Endothelial cell of umbilical vein (primary cell): ENCODE measurements at regions not wholly inside any gene's neighbourhood (a gene's known extent, or its start where the extent isn't known, plus 50 kb on each side); places are given as distances from the start of the nearest gene placed in this dataset.

ENCODE experiments used
- BruUV-seq: library from RNA; stranded (reverse); fragments of 400-500 nt; replicated peaks from 2 replicates; lab custom pipeline; 2021; lab: Mats Ljungman, UMichigan
- CTCF ChIA-PET: fragments of 300-600, 350-600 bp; sonication (Branson Sonifier 250); formaldehyde crosslinking; loops from one replicate; lab custom pipeline; 2021; ENCODE audit warnings: antibody characterized with exemption, inconsistent platforms; lab: Charles Lee
- POLR2A ChIA-PET: fragments of 300-600, 350-600 bp; sonication (Branson Sonifier 250); formaldehyde crosslinking; loops from one replicate; lab custom pipeline; 2021; ENCODE audit warnings: antibody characterized with exemption, inconsistent platforms; lab: Charles Lee
- DNase-seq: peaks from one replicate; pipeline ENCODE4 v3.0.0-alpha.2; 2011; ENCODE audit warnings: low read depth, low spot score
- FAIRE-seq: peaks from 2 replicates; lab custom pipeline; 2011; peaks lifted over from hg19 to GRCh38; lab: Jason Lieb, UNC
- H2AFZ ChIP-seq: 2 replicates; pipeline ENCODE4 v1.6.0; 2012; ENCODE audit warnings: low read depth, low read length, control low read depth, inconsistent platforms
- H3K27ac ChIP-seq: 2 replicates; pipeline ENCODE4 v1.5.1; 2011; ENCODE audit warnings: low read depth, mild to moderate bottlenecking, control low read depth, low read length, moderate library complexity; ENCODE audit not compliant: insufficient read depth
- H3K27me3 ChIP-seq, 2 experiments: 2 replicates each; pipeline versions ENCODE4 v1.6.0 to v1.6.1; 2011; ENCODE audit warnings: low read length in 2 of 2, mixed read lengths in 1 of 2; ENCODE audit not compliant: control insufficient read depth in 2 of 2, insufficient read depth in 2 of 2
- H3K36me3 ChIP-seq, 2 experiments: 2 replicates in 1 of 2; 3 replicates in 1 of 2; pipeline ENCODE4 v1.5.1; 2011; ENCODE audit warnings: low read length in 2 of 2, mild to moderate bottlenecking in 1 of 2, moderate library complexity in 1 of 2; ENCODE audit not compliant: control insufficient read depth in 2 of 2, insufficient read depth in 2 of 2; ENCODE audit errors: extremely low read depth in 1 of 2
- H3K4me1 ChIP-seq: 3 replicates; pipeline ENCODE4 v1.5.1; 2011; ENCODE audit warnings: mild to moderate bottlenecking, low read length; ENCODE audit not compliant: control insufficient read depth, insufficient read depth; ENCODE audit errors: extremely low read depth
- H3K4me2 ChIP-seq: 2 replicates; pipeline ENCODE4 v1.6.1; 2011; ENCODE audit warnings: low read length, control low read depth, mixed read lengths; ENCODE audit not compliant: insufficient read depth
- H3K4me3 ChIP-seq, 3 experiments: fragments of 200-600 bp in 1 of 3; sonication (generic), shearing (Covaris generic) in 1 of 3; replicated peaks in 1 of 3; 2 replicates each; pipeline ENCODE4 v1.5.1; 2011 to 2016; ENCODE audit warnings: control low read depth in 3 of 3, low read length in 3 of 3, mild to moderate bottlenecking in 2 of 3, inconsistent platforms in 1 of 3, low read depth in 1 of 3, moderate library complexity in 1 of 3; ENCODE audit not compliant: insufficient read depth in 1 of 3
- H3K79me2 ChIP-seq: 2 replicates; pipeline ENCODE4 v1.6.0; 2012; ENCODE audit warnings: low read length, inconsistent platforms; ENCODE audit not compliant: control insufficient read depth, insufficient read depth
- H3K9ac ChIP-seq: replicated peaks from 2 replicates; pipeline ENCODE3; 2011; ENCODE audit warnings: low read length, control low read depth; ENCODE audit not compliant: insufficient read depth; ENCODE audit errors: extremely low read depth
- H3K9me1 ChIP-seq: replicated peaks from 3 replicates; pipeline ENCODE4 v1.6.0; 2011; ENCODE audit warnings: mild to moderate bottlenecking, low read length; ENCODE audit not compliant: control insufficient read depth, insufficient read depth; ENCODE audit errors: extremely low read depth
- H3K9me3 ChIP-seq: replicated peaks from 2 replicates; pipeline ENCODE4 v1.5.1; 2012; ENCODE audit warnings: low read length, inconsistent platforms; ENCODE audit not compliant: control insufficient read depth, insufficient read depth
- H4K20me1 ChIP-seq: replicated peaks from 2 replicates; pipeline ENCODE3; 2011; ENCODE audit warnings: mild to moderate bottlenecking, low read length; ENCODE audit not compliant: control insufficient read depth, insufficient read depth; ENCODE audit errors: extremely low read depth
- CTCF ChIP-seq, 2 donors: IDR thresholded peaks; 1 replicate in 1 of 2; 2 replicates in 1 of 2; pipeline ENCODE4 v1.5.1; 2011; ENCODE audit warnings: low read length in 2 of 2, mild to moderate bottlenecking in 2 of 2, moderate library complexity in 2 of 2, control low read depth in 1 of 2, inconsistent platforms in 1 of 2, low read depth in 1 of 2; ENCODE audit not compliant: insufficient read depth in 1 of 2; ENCODE audit errors: extremely low read depth in 1 of 2
- EZH2 ChIP-seq: IDR thresholded peaks from 2 replicates; pipeline ENCODE4 v1.6.1; 2012; ENCODE audit warnings: borderline replicate concordance, low read depth, mild to moderate bottlenecking, moderate library complexity, low read length, inconsistent platforms; ENCODE audit not compliant: severe bottlenecking
- FOS ChIP-seq: IDR thresholded peaks from 2 replicates; pipeline ENCODE4 v1.6.1; 2011; ENCODE audit warnings: mild to moderate bottlenecking, low read length, moderate library complexity, borderline replicate concordance; ENCODE audit not compliant: insufficient read depth
- GATA2 ChIP-seq: IDR thresholded peaks from 2 replicates; pipeline ENCODE4 v1.7.0; 2011; ENCODE audit warnings: low read depth, mild to moderate bottlenecking, moderate library complexity, mixed read lengths, low read length; ENCODE audit not compliant: insufficient read length, insufficient read depth
- JUN ChIP-seq: IDR thresholded peaks from 2 replicates; pipeline ENCODE4 v1.6.1; 2011; ENCODE audit warnings: borderline replicate concordance, low read depth; ENCODE audit not compliant: insufficient read length, insufficient read depth
- MAX ChIP-seq: IDR thresholded peaks from 2 replicates; pipeline ENCODE4 v1.6.1; 2011; ENCODE audit not compliant: insufficient read depth, insufficient read length
- MYC ChIP-seq: IDR thresholded peaks from one replicate; pipeline ENCODE4 v1.6.1; 2011; ENCODE audit warnings: mild to moderate bottlenecking, low read depth, low read length
- POLR2A ChIP-seq: IDR thresholded peaks from 2 replicates; pipeline ENCODE4 v1.6.1; 2012; ENCODE audit warnings: low read depth, mild to moderate bottlenecking, control low read depth, low read length
- POLR2AphosphoS5 ChIP-seq: IDR thresholded peaks from 2 replicates; pipeline ENCODE4 v1.6.1; 2012; ENCODE audit warnings: low read depth, mild to moderate bottlenecking, control low read depth, low read length, moderate library complexity; ENCODE audit not compliant: insufficient read depth
- dilution Hi-C: fragments of 300-500 bp; cut with MboI; formaldehyde crosslinking; loops from one replicate; pipeline ENCODE4 v1.15.0; 2019; ENCODE audit warnings: low sequenced_read_pairs; ENCODE audit not compliant: extremely low pct_ligation_motif_present
- intact Hi-C: fragments of 100-400 bp; cut with micrococcal nuclease; formaldehyde crosslinking; loops from one replicate; pipeline ENCODE4 v1.10.0; 2022

- Histone ChIP-seq H3K9me1 (no peaks in the 10 kb centered on the region), H3K9me3 (no peaks in the 10 kb centered on the region), H3K4me3 (no peak overlapping the region), H3K27ac (no peak overlapping the region), H3K4me2 (no peak overlapping the region), H2AFZ (no peak overlapping the region), H3K4me1 (no peaks in the 10 kb centered on the region), H3K27me3 (no peaks in the 10 kb centered on the region), H3K79me2 (no peaks in the 10 kb centered on the region), H4K20me1 (no peaks in the 10 kb centered on the region), H3K36me3 (no peaks in the 10 kb centered on the region), H3K9ac (no peak overlapping the region)
- ChIA-PET POLR2A (no interaction called here), CTCF (no interaction called here)
- DNase-seq (no peak), FAIRE-seq (no peak)
- TF ChIP-seq FOS, result no peak
- TF ChIP-seq CTCF (IDR thresholded peaks at IDR 0.05; ENCODE audit: extremely low read depth in 1 of 2, insufficient read depth in 1 of 2, low read depth in 1 of 2, low read length in 2 of 2), result no peak
- no peak for TF ChIP-seq MYC
- no peak for TF ChIP-seq POLR2AphosphoS5
- no peak for TF ChIP-seq JUN
- no peak for TF ChIP-seq GATA2
- no peak for TF ChIP-seq POLR2A
- TF ChIP-seq MAX, result no peak
- TF ChIP-seq EZH2, result no peak
- no TSS peak for BruUV-seq
- dilution Hi-C loops, result no loop called here
- intact Hi-C loops, result no loop called here
Observed at GRCh38 chr10:61081301-61081700, 137.3 kb upstream of the RHOBTB1 start.
